ENCODE measurements at regions not wholly inside any gene's neighbourhood (a gene's known extent, or its start where the extent isn't known, plus 50 kb on each side); places are given as distances from the start of the nearest gene placed in this dataset. TPM values are rescaled to one million over a fixed set of nuclear protein-coding genes. Genes with fewer than 3 reads are reported as not detected.
"Not testable (repeated sequence)": the region's sequence is repeated elsewhere in the genome, so short reads cannot be mapped to it uniquely, and the experiment has no call there.

- no TSS peak for BruUV-seq (replicated peaks)
- H3K9me3 ChIP-seq (ENCODE audit: low read length) = no peaks in the 10 kb centered on the region
- ChIA-PET CTCF (ENCODE audit: unreplicated experiment) (no interaction called here), POLR2A (interaction anchor here (0.6 to 0.8 kb wide), 2 partner anchors 9 to 425 kb away, joined by 3 read pairs; no protein-coding TSS in a partner anchor)
- no peaks in the 10 kb centered on the region for H4K20me1 ChIP-seq (ENCODE audit: insufficient read depth, low read length)
- no peaks in the 10 kb centered on the region for H3K36me3 ChIP-seq (ENCODE audit: insufficient read depth, low read length)
- no peaks in the 10 kb centered on the region for H3K4me1 ChIP-seq (ENCODE audit: insufficient read depth, low read length, poor library complexity, severe bottlenecking)
- TF ChIP-seq EZH2phosphoT487 (IDR thresholded peaks at IDR 0.05; ENCODE audit: borderline replicate concordance, low read depth, low read length) = no peak
- peak; percentile 64 for TF ChIP-seq CTCF (conservative IDR thresholded peaks at IDR 0.05; ENCODE audit: low read length)
- H2AFZ ChIP-seq (ENCODE audit: low read length) = no peak overlapping the region
- H3K4me2 ChIP-seq (ENCODE audit: low read length) = no peak overlapping the region
- H3K4me3 ChIP-seq (ENCODE audit: low read depth, low read length, poor library complexity, severe bottlenecking) = no peak overlapping the region
- no peaks in the 10 kb centered on the region for H3K79me2 ChIP-seq (ENCODE audit: insufficient read depth, low read depth, low read length)
- H3K9me2 ChIP-seq (ENCODE audit: insufficient read depth, low read length) = no peaks in the 10 kb centered on the region
- DNase-seq (ENCODE audit: low spot score) = peak; percentile 9
- intact Hi-C loops (cut with micrococcal nuclease; ENCODE audit: unreplicated experiment) = loop anchor here (10.0 kb wide), 1 partner anchor 485 kb away; no protein-coding TSS in a partner anchor
- no peak overlapping the region for H3K27ac ChIP-seq (ENCODE audit: low read depth, low read length, poor library complexity, severe bottlenecking)
These were observed 58.0 kb upstream of the FRMPD4 start for GRCh38 chrX:12080265-12080664.

GRCh38 chrX:12082959-12083358 lies 55.3 kb upstream of the FRMPD4 start:
- H3K9me3 ChIP-seq (ENCODE audit: low read length); H3K4me3 ChIP-seq (ENCODE audit: low read depth, low read length, poor library complexity, severe bottlenecking); H3K27ac ChIP-seq (ENCODE audit: low read depth, low read length, poor library complexity, severe bottlenecking); H4K20me1 ChIP-seq (ENCODE audit: insufficient read depth, low read length); BruUV-seq (replicated peaks); H2AFZ ChIP-seq (ENCODE audit: low read length); H3K4me2 ChIP-seq (ENCODE audit: low read length); H3K4me1 ChIP-seq (ENCODE audit: insufficient read depth, low read length, poor library complexity, severe bottlenecking); DNase-seq (ENCODE audit: low spot score); H3K9me2 ChIP-seq (ENCODE audit: insufficient read depth, low read length); H3K36me3 ChIP-seq (ENCODE audit: insufficient read depth, low read length); CTCF ChIA-PET (ENCODE audit: unreplicated experiment); H3K79me2 ChIP-seq (ENCODE audit: insufficient read depth, low read depth, low read length): not testable (repeated sequence)
- intact Hi-C loops (cut with micrococcal nuclease; ENCODE audit: unreplicated experiment) = loop anchor here (10.0 kb wide), 1 partner anchor 482 kb away; no protein-coding TSS in a partner anchor
- POLR2A ChIA-PET = interaction anchor here (0.7 kb wide), 1 partner anchor 167 kb away, joined by 3 read pairs; no protein-coding TSS in a partner anchor

Small RNA genes lying in the stretch of these regions (small RNA-seq; reads per million reads assigned to genes)
- not detected for gene RF00019

Data from OCI-LY7 (cell line).